Left ventricle myocardium inferior (tissue), 1 donor: ENCODE measurements at regions not wholly inside any gene's neighbourhood (a gene's known extent, or its start where the extent isn't known, plus 50 kb on each side); places are given as distances from the start of the nearest gene placed in this dataset.

Experiments used
- DNase-seq: peaks from one replicate; pipeline ENCODE4 v3.0.0-alpha.2; 2020
- H3K27ac ChIP-seq: fragments of 200-600 bp; replicated peaks from 2 replicates; pipeline ENCODE4 v1.8.0; 2021
- H3K27me3 ChIP-seq: fragments of 200-600 bp; 2 replicates; pipeline ENCODE4 v1.8.0; 2021; ENCODE audit warnings: low read depth
- H3K36me3 ChIP-seq: fragments of 200-600 bp; 2 replicates; pipeline ENCODE4 v1.8.0; 2021
- H3K4me1 ChIP-seq: fragments of 200-600 bp; 2 replicates; pipeline ENCODE4 v1.8.0; 2021
- H3K4me3 ChIP-seq: fragments of 200-600 bp; 2 replicates; pipeline ENCODE4 v1.8.0; 2021; ENCODE audit warnings: mild to moderate bottlenecking, moderate library complexity
- H3K9me3 ChIP-seq: fragments of 200-600 bp; replicated peaks from 2 replicates; pipeline ENCODE4 v1.8.0; 2021
- CTCF ChIP-seq: fragments of 200-600 bp; IDR thresholded peaks from 2 replicates; pipeline ENCODE4 v1.8.0; 2021; ENCODE audit warnings: antibody characterized with exemption, mild to moderate bottlenecking, borderline replicate concordance
- intact Hi-C: fragments of 100-400 bp; cut with micrococcal nuclease; formaldehyde crosslinking; loops from one replicate; pipeline ENCODE4 v1.11.0; 2022
- donor health status: DM: no; HTN: yes; CAD: no; lungs with severe emphysema.

GRCh38 chr2:51807229-51807628 lies 775.3 kb upstream of the NRXN1 start:
- no peak for DNase-seq
- H3K36me3 ChIP-seq = no peaks in the 10 kb centered on the region
- H3K27ac ChIP-seq = no peak overlapping the region
- no peak overlapping the region for H3K4me3 ChIP-seq
- TF ChIP-seq CTCF = no peak
- H3K27me3 ChIP-seq = no peaks in the 10 kb centered on the region
- H3K4me1 ChIP-seq = no peaks in the 10 kb centered on the region
- H3K9me3 ChIP-seq = no peaks in the 10 kb centered on the region
- intact Hi-C loops = no loop called here

GRCh38 chr2:51795248-51795888 lies 763.4 kb upstream of the NRXN1 start:
- Histone ChIP-seq H3K27ac (no peak overlapping the region), H3K9me3 (peaks cover 23% of the 10 kb centered on the region), H3K4me3 (no peak overlapping the region), H3K27me3 (no peaks in the 10 kb centered on the region), H3K36me3 (no peaks in the 10 kb centered on the region), H3K4me1 (no peaks in the 10 kb centered on the region)
- DNase-seq = no peak
- no peak for TF ChIP-seq CTCF
- intact Hi-C loops = no loop called here

- TF ChIP-seq CTCF = no peak
These were observed 759.6 kb upstream of the NRXN1 start for GRCh38 chr2:51791496-51791895.

GRCh38 chr2:51790854-51791253 lies 758.9 kb upstream of the NRXN1 start:
- H3K4me3 ChIP-seq = no peak overlapping the region
- TF ChIP-seq CTCF = no peak
- intact Hi-C loops = no loop called here

More at GRCh38 chr2:51791496-51791895, 759.6 kb upstream of the NRXN1 start:
- Histone ChIP-seq H3K27me3 (no peaks in the 10 kb centered on the region), H3K36me3 (no peaks in the 10 kb centered on the region), H3K4me3 (no peak overlapping the region), H3K4me1 (no peaks in the 10 kb centered on the region), H3K9me3 (peaks cover 4% of the 10 kb centered on the region), H3K27ac (no peak overlapping the region)
- intact Hi-C loops = no loop called here
- DNase-seq = no peak

GRCh38 chr2:51789918-51790317 lies 758.0 kb upstream of the NRXN1 start:
- DNase-seq = no peak
- H3K9me3 ChIP-seq = peaks cover 4% of the 10 kb centered on the region
- no peak overlapping the region for H3K4me3 ChIP-seq
- intact Hi-C loops = no loop called here
- no peak overlapping the region for H3K27ac ChIP-seq
- H3K36me3 ChIP-seq = no peaks in the 10 kb centered on the region
- TF ChIP-seq CTCF = no peak
- no peaks in the 10 kb centered on the region for H3K4me1 ChIP-seq
- no peaks in the 10 kb centered on the region for H3K27me3 ChIP-seq

More at GRCh38 chr2:51790854-51791253, 758.9 kb upstream of the NRXN1 start:
- no peaks in the 10 kb centered on the region for H3K4me1 ChIP-seq
- DNase-seq = no peak
- no peaks in the 10 kb centered on the region for H3K36me3 ChIP-seq
- H3K27me3 ChIP-seq = no peaks in the 10 kb centered on the region
- H3K27ac ChIP-seq = no peak overlapping the region
- H3K9me3 ChIP-seq = peaks cover 4% of the 10 kb centered on the region
